GM12878 (cell line): ENCODE measurements at regions not wholly inside any gene's neighbourhood (a gene's known extent, or its start where the extent isn't known, plus 50 kb on each side); places are given as distances from the start of the nearest gene placed in this dataset.

Experiments used
- EZH2 ChIP-seq: IDR thresholded peaks from 2 replicates; pipeline ENCODE4 v1.6.1; 2012; ENCODE audit warnings: low read depth, mild to moderate bottlenecking, control low read depth, inconsistent platforms, low read length, borderline replicate concordance; ENCODE audit not compliant: control insufficient read depth
- POLR2AphosphoS5 ChIP-seq: IDR thresholded peaks from 2 replicates; pipeline ENCODE4 v1.6.1; 2011; ENCODE audit warnings: mild to moderate bottlenecking, low read length, inconsistent platforms
- ZNF207 ChIP-seq: fragments of 450-650 bp; IDR thresholded peaks from 2 replicates; pipeline ENCODE4 v1.6.1; 2014; ENCODE audit warnings: antibody characterized with exemption, mild to moderate bottlenecking, borderline replicate concordance
- TF ChIP-seq, protein P1 (sequence below): fragments of 450-650 bp; IDR thresholded peaks from 2 replicates; pipeline ENCODE4 v1.6.1; 2018; ENCODE audit warnings: mild to moderate bottlenecking, low read depth, moderate library complexity; ENCODE audit not compliant: partially characterized antibody
- TF ChIP-seq, protein P2 (sequence below), 3 experiments: IDR thresholded peaks in 2 of 3; conservative IDR thresholded peaks in 1 of 3; 2 replicates each; pipeline ENCODE4 v1.5.1; 2011; ENCODE audit warnings: low read depth in 3 of 3, low read length in 3 of 3, mild to moderate bottlenecking in 3 of 3, control low read depth in 2 of 3, moderate library complexity in 2 of 3, inconsistent platforms in 1 of 3, mixed read lengths in 1 of 3; ENCODE audit not compliant: control insufficient read depth in 2 of 3, insufficient read depth in 1 of 3; ENCODE audit errors: extremely low read depth in 1 of 3

DNA sequence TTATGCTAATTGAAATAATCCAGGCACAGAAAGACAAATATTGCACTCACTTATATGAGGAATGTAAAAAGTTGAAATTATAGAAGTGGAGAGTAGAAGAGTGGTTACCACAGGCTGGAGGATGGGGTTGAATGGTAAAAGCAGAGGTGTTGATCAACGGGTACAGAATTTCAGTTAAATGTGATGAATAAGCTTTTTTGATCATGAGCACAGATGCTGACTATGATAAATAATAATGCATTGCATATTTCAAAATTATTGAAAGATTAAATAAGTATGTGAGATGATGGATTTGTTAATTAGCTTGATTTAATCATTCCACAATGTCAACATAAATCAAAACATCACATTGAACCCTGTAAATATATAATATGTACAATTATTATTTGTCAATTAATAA, 213.1 kb downstream of the DCAF12L2 start:
- TF ChIP-seq EZH2 (no peak), ZNF207 (no peak), POLR2AphosphoS5 (no peak)
- TF ChIP-seq, protein P1, sequence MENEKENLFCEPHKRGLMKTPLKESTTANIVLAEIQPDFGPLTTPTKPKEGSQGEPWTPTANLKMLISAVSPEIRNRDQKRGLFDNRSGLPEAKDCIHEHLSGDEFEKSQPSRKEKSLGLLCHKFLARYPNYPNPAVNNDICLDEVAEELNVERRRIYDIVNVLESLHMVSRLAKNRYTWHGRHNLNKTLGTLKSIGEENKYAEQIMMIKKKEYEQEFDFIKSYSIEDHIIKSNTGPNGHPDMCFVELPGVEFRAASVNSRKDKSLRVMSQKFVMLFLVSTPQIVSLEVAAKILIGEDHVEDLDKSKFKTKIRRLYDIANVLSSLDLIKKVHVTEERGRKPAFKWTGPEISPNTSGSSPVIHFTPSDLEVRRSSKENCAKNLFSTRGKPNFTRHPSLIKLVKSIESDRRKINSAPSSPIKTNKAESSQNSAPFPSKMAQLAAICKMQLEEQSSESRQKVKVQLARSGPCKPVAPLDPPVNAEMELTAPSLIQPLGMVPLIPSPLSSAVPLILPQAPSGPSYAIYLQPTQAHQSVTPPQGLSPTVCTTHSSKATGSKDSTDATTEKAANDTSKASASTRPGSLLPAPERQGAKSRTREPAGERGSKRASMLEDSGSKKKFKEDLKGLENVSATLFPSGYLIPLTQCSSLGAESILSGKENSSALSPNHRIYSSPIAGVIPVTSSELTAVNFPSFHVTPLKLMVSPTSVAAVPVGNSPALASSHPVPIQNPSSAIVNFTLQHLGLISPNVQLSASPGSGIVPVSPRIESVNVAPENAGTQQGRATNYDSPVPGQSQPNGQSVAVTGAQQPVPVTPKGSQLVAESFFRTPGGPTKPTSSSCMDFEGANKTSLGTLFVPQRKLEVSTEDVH = no peak
- TF ChIP-seq, protein P2, sequence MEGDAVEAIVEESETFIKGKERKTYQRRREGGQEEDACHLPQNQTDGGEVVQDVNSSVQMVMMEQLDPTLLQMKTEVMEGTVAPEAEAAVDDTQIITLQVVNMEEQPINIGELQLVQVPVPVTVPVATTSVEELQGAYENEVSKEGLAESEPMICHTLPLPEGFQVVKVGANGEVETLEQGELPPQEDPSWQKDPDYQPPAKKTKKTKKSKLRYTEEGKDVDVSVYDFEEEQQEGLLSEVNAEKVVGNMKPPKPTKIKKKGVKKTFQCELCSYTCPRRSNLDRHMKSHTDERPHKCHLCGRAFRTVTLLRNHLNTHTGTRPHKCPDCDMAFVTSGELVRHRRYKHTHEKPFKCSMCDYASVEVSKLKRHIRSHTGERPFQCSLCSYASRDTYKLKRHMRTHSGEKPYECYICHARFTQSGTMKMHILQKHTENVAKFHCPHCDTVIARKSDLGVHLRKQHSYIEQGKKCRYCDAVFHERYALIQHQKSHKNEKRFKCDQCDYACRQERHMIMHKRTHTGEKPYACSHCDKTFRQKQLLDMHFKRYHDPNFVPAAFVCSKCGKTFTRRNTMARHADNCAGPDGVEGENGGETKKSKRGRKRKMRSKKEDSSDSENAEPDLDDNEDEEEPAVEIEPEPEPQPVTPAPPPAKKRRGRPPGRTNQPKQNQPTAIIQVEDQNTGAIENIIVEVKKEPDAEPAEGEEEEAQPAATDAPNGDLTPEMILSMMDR (IDR thresholded peaks at IDR 0.05 in 2 of 3, conservative IDR thresholded peaks at IDR 0.05 in 1 of 3; ENCODE audit: control insufficient read depth in 2 of 3, extremely low read depth in 1 of 3, insufficient read depth in 1 of 3, low read depth in 3 of 3, low read length in 3 of 3) = no peak
